Brain microvascular endothelial cell (primary cell): ENCODE measurements at regions not wholly inside any gene's neighbourhood (a gene's known extent, or its start where the extent isn't known, plus 50 kb on each side); places are given as distances from the start of the nearest gene placed in this dataset.

Source experiments
- DNase-seq: peaks from one replicate; pipeline ENCODE4 v3.0.0-alpha.2; 2020
- H3K27ac ChIP-seq: fragments of 250-450 bp; sonication (Bioruptor Pico); 2 replicates; pipeline ENCODE4 v1.5.1; 2020; ENCODE audit warnings: mild to moderate bottlenecking, moderate library complexity
- H3K27me3 ChIP-seq: fragments of 250-450 bp; sonication (Bioruptor Pico); replicated peaks from 2 replicates; pipeline ENCODE4 v1.5.1; 2020; ENCODE audit warnings: mild to moderate bottlenecking
- H3K36me3 ChIP-seq: fragments of 250-450 bp; sonication (Bioruptor Pico); replicated peaks from 2 replicates; pipeline ENCODE4 v1.5.1; 2020; ENCODE audit warnings: mild to moderate bottlenecking
- H3K4me3 ChIP-seq: 2 replicates; pipeline ENCODE4 v1.5.1; 2011; ENCODE audit warnings: low read depth, mild to moderate bottlenecking, control low read depth, low read length, moderate library complexity
- CTCF ChIP-seq: IDR thresholded peaks from 2 replicates; pipeline ENCODE4 v1.5.1; 2011; ENCODE audit warnings: low read depth, mild to moderate bottlenecking, moderate library complexity, low read length, control low read depth, inconsistent platforms; ENCODE audit errors: missing control alignments
- in situ Hi-C: cut with HindIII; loops from 2 replicates; pipeline ENCODE4 v1.10.0; 2017; ENCODE audit warnings: low sequenced_read_pairs, low pct_ligation_motif_present

- DNase-seq, result no peak
- in situ Hi-C loops, result no loop called here
- no peak for TF ChIP-seq CTCF
- H3K27ac ChIP-seq, result no peak overlapping the region
- no peak overlapping the region for H3K4me3 ChIP-seq
- H3K36me3 ChIP-seq, result no peaks in the 10 kb centered on the region
- H3K27me3 ChIP-seq, result no peaks in the 10 kb centered on the region
Measured at GRCh38 chr3:81891055-81891895, 129.8 kb upstream of the GBE1 start.

- in situ Hi-C loops, result no loop called here
Measured at GRCh38 chr3:81888914-81889557, 127.6 kb upstream of the GBE1 start.

GRCh38 chr3:81887448-81887847 is 126.0 kb upstream of the GBE1 start:
- H3K27me3 ChIP-seq, result no peaks in the 10 kb centered on the region
- no peak for TF ChIP-seq CTCF

More at GRCh38 chr3:81888914-81889557, 127.6 kb upstream of the GBE1 start:
- no peak for TF ChIP-seq CTCF
- Histone ChIP-seq H3K4me3 (no peak overlapping the region), H3K27me3 (no peaks in the 10 kb centered on the region), H3K27ac (no peak overlapping the region), H3K36me3 (no peaks in the 10 kb centered on the region)
- no peak for DNase-seq

GRCh38 chr3:81886081-81886480 is 124.6 kb upstream of the GBE1 start:
- TF ChIP-seq CTCF, result no peak
- Histone ChIP-seq H3K27ac (no peak overlapping the region), H3K4me3 (no peak overlapping the region), H3K27me3 (no peaks in the 10 kb centered on the region), H3K36me3 (no peaks in the 10 kb centered on the region)
- DNase-seq, result no peak
- in situ Hi-C loops, result no loop called here

More at GRCh38 chr3:81887448-81887847, 126.0 kb upstream of the GBE1 start:
- H3K27ac ChIP-seq, result no peak overlapping the region
- in situ Hi-C loops, result no loop called here
- no peak for DNase-seq
- H3K4me3 ChIP-seq, result no peak overlapping the region
- no peaks in the 10 kb centered on the region for H3K36me3 ChIP-seq

GRCh38 chr3:81884791-81885190 is 123.3 kb upstream of the GBE1 start:
- Histone ChIP-seq H3K27me3 (no peaks in the 10 kb centered on the region), H3K4me3 (no peak overlapping the region)
- in situ Hi-C loops, result no loop called here

More at GRCh38 chr3:81884791-81885190, 123.3 kb upstream of the GBE1 start:
- Histone ChIP-seq H3K27ac (no peak overlapping the region), H3K36me3 (no peaks in the 10 kb centered on the region)
- no peak for DNase-seq
- TF ChIP-seq CTCF, result no peak
